ENCODE measurements at regions not wholly inside any gene's neighbourhood (a gene's known extent, or its start where the extent isn't known, plus 50 kb on each side); places are given as distances from the start of the nearest gene placed in this dataset.

- no peak for TF ChIP-seq REST (IDR thresholded peaks at IDR 0.05; ENCODE audit: low read depth, low read length)
Measured at GRCh38 chr6:105898286-105898685, 187.8 kb upstream of the PRDM1 start (continued).

- TF ChIP-seq MEF2A (IDR thresholded peaks at IDR 0.05; ENCODE audit: borderline replicate concordance, low read depth) (no peak), RXRA (IDR thresholded peaks at IDR 0.05; ENCODE audit: borderline replicate concordance, low read depth) (no peak), NRF1 (IDR thresholded peaks at IDR 0.05; ENCODE audit: low read depth, low read length) (no peak), CHD2 (IDR thresholded peaks at IDR 0.05; ENCODE audit: low read length, partially characterized antibody) (no peak), TAF1 (IDR thresholded peaks at IDR 0.05; ENCODE audit: borderline replicate concordance, low read depth, low read length) (no peak), FOXJ3 (CRISPR knock-in tag; IDR thresholded peaks at IDR 0.05) (no peak), USF2 (IDR thresholded peaks at IDR 0.05; ENCODE audit: borderline replicate concordance, low read depth, low read length) (no peak), CTCF (IDR thresholded peaks at IDR 0.05) (no peak), FOXM1 (IDR thresholded peaks at IDR 0.05; ENCODE audit: low read depth) (no peak), GABPA (IDR thresholded peaks at IDR 0.05; ENCODE audit: low read depth) (no peak), USF1 (IDR thresholded peaks at IDR 0.05; ENCODE audit: borderline replicate concordance, low read depth) (no peak), RCOR1 (IDR thresholded peaks at IDR 0.05; ENCODE audit: low read length) (no peak), TCF12 (IDR thresholded peaks at IDR 0.05) (no peak), NFIC (IDR thresholded peaks at IDR 0.05; ENCODE audit: borderline replicate concordance) (no peak), RAD21 (IDR thresholded peaks at IDR 0.05; ENCODE audit: low read length) (no peak)
- ChIA-PET POLR2A (no interaction called here), CTCF (no interaction called here)
- WGBS (ENCODE audit: low lambda C conversion rate) = 39% methylated on average over 1 of the region's 1 CpG
- Histone ChIP-seq H3K9me2 (no peaks in the 10 kb centered on the region), H4K20me1 (ENCODE audit: insufficient read depth) (no peaks in the 10 kb centered on the region), H3K27ac (ENCODE audit: low read depth in 2 of 2, low read length in 1 of 2) (no peak overlapping the region), H3K4me3 (ENCODE audit: low read depth in 2 of 2, low read length in 1 of 2) (no peak overlapping the region), H3K9me3 (no peaks in the 10 kb centered on the region), H3F3A (replicated peaks; ENCODE audit: insufficient read depth) (peaks cover 5% of the 10 kb centered on the region), H3K4me1 (ENCODE audit: control insufficient read depth in 1 of 2, insufficient read depth in 2 of 2, low read depth in 1 of 2, low read length in 1 of 2) (peaks cover 0 to 6% of the 10 kb centered on the region in 2 experiments; a peak in 1 of 4 replicates), H3K4me2 (no peak overlapping the region), H3K79me2 (ENCODE audit: insufficient read depth) (no peaks in the 10 kb centered on the region), H2AFZ (ENCODE audit: low read depth) (no peak overlapping the region), H3K27me3 (ENCODE audit: insufficient read depth) (no peaks in the 10 kb centered on the region), H3K9ac (no peak overlapping the region), H3K36me3 (replicated peaks in 1 of 2; ENCODE audit: control insufficient read depth in 1 of 2, insufficient read depth in 2 of 2, low read length in 1 of 2) (no peaks in the 10 kb centered on the region)
- no peak for DNase-seq
Measured at GRCh38 chr6:105897131-105897530, 189.0 kb upstream of the PRDM1 start.
